ENCODE measurements at regions not wholly inside any gene's neighbourhood (a gene's known extent, or its start where the extent isn't known, plus 50 kb on each side); places are given as distances from the start of the nearest gene placed in this dataset.
"Not testable (repeated sequence)": the region's sequence is repeated elsewhere in the genome, so short reads cannot be mapped to it uniquely, and the experiment has no call there.

DNA sequence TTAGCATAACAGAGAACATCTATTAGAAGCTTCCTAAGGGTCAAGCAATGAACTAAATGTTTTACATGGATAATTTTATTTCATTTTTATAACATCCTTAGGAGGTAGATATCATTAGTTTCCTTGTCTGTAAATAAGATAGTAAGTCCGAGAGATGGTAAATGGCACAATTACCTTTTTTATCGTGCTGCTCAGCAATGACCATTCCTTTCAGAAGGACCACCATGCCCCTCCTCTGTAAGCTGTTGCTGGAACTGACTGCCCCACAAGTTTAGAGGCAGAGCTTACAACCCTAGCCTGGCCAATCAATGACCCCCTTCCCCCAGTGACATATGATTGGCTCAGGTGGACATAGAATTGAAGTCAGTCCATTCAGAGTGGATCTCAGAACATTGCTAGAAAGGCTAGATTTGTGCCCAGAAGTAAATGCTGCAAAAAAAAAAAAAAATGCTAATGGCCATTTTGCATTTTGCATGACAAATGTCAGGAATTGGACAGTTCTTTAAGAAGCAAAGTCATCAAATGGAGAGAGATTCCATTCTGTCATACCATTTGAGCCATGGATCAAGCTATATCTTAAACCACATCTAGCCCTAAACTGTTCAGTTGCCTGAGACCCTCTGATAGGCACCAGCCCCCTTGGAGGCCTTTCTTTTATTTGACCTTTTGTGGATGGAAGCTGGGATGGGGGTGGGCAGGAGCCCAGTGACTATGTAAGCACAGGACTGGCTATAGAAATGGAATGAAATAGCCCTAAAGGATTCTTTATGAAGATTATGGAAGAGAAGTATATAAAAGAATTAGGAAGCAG, 668.3 kb downstream of the UQCRFS1 start:
- no peak for DNase-seq

DNA sequence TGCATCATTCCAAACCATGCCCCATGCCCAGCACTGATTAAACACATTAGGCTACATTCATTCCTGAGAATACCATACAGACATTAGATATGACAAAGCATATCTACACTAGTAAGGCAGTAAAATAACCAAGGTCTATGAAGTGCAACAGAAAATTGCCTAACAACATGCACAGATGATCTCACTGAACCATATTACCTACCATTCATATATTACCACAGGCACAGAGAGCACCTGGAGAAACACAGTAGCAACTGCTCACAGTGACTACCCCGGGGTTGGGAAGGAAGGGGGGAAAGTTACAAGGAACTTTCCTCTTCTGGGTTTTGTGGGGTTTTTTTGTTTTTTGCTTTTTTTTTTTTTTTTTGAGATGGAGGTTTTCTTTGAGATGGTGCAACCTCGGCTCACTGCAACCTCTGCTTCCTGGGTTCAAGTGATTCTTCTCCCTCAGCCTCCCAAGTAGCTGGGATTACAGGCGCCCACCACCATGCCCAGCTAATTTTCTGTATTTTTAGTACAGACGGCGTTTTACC, 669.6 kb downstream of the UQCRFS1 start:
- DNase-seq = no peak

GRCh38 chr19:28542394-28543243, 670.3 kb downstream of the UQCRFS1 start:
- DNase-seq = no peak

DNA sequence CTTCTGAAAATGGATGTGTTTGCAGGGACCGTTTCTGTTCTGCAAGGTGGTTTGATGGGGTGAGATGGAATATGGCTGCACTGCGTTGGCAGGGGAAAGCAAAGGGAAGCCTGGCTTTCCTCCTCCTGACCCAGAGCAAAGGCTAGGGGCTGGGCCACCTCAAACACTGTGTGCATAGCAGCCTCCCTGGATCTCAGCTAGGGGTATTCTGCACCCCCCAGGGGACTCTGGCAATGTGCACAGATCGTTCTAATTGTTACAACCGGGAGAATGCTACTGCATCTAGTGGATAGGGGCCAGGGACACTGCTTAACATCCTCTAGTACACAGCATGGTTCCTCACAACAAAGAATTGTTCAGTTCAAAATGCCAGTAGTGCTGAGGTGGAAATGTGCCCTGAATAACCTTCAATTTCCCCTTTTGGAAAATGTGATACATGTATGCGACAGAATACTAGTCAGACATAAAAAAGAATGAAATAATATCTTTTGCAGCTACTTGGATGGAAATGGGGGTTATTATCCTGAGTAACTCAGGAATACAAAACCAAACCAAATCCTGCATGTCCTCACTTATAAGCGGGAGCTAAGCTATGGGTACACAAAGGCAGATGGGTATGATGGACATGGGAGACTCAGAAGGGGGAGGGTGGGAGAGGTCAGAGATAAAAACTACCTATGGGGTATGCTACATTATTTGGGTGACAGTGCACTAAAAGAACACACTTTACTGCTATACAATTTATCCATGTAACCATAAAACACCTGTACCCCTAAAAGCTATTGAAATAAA, 671.2 kb downstream of the UQCRFS1 start:
- no peak for DNase-seq

DNA sequence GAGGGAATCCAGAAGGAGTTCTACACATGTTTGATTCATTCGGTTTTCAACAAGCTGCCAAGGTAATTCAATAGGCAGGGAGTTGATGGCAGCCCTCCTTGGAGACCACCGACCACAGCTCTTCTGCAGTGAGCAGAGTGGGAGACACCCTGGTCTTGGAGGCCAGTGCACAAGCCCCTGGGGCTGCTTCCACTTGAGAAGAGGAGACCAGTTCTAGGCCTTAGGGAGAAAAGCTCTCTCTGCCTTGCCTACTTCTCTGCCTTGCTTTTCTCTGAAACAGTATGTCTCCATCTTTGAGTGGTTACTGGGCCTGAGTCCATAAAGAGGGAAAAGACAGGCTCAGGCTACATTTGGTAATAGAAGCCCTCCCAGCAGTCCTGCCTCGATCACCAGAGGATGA, 671.9 kb downstream of the UQCRFS1 start:
- no peak for DNase-seq

- DNase-seq = not testable (repeated sequence)
Measured at GRCh38 chr19:28540385-28540784, 672.6 kb downstream of the UQCRFS1 start.

DNA sequence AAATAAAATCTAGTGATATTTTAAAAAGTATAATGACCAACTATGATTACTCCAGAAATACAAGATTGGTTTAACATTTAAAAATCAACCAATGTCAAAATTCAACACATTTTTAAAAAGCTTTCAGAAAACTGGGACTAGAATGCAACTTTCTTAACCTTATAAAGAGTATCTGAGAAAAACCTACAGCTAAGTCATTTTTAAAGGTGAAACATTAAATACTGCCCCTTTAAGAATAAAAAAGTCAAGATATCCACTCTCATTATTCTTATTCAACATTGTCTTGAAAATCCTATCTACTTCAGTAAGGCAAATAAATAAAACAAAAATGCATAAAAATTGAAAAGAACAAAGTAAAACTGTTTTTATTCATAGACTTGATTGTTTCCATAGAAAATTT, 673.2 kb downstream of the UQCRFS1 start:
- DNase-seq = no peak

GRCh38 chr19:28538579-28538978, 674.4 kb downstream of the UQCRFS1 start:
- not testable (repeated sequence) for DNase-seq

- no peak for DNase-seq
Measured at GRCh38 chr19:28537896-28538295, 675.1 kb downstream of the UQCRFS1 start.

DNA sequence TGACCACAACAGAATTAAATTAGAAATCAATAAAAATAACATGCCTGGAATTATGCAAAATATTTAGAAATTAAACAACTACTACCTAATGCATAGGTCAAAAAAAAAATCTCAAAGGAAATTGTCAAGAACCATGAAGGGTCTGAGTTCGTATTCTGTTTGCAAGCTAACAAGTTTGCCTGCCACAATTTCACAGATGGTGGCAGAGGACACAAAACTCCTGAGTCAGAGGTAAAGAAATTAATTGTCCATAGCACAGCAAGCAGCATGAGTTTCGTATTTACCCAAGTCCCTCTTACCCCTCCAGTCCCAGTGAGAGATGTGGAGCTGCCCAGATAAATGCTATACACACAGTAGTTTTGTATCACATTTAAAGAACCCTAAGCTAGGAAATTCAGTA, 675.9 kb downstream of the UQCRFS1 start:
- no peak for DNase-seq

- no peak for DNase-seq
Measured at GRCh38 chr19:28535352-28535775, 677.6 kb downstream of the UQCRFS1 start.

GRCh38 chr19:28534766-28535351, 678.1 kb downstream of the UQCRFS1 start:
- DNase-seq = no peak

DNA sequence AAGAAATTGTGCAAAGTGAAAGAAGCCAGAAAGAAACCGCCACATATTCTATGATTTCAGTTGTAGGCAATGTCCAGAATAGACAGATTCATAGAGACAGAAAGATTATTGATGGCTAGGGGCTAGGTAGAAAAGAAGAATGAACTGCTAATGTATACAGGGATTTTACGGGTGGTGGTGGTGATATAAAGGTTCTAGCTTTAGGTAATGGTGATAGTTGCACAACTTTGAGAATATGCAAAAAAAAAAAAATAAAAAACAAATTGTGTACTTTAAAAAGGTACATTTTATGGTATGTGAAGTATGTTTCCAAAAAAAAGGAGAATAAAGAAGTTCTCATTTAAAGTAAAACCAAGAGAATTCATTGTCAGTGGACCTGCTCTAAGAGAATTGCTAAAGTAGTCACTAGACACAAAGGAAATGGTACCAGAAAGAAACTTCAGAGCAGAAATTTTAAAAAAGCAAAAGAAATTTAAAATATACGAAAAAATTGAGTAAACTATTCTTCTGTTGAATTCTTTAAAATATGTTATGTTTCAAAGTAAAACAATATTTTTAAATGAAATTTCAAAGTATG, 680.1 kb downstream of the UQCRFS1 start:
- no peak for DNase-seq

- no peak for DNase-seq
Measured at GRCh38 chr19:28531979-28532378, 681.0 kb downstream of the UQCRFS1 start.

DNA sequence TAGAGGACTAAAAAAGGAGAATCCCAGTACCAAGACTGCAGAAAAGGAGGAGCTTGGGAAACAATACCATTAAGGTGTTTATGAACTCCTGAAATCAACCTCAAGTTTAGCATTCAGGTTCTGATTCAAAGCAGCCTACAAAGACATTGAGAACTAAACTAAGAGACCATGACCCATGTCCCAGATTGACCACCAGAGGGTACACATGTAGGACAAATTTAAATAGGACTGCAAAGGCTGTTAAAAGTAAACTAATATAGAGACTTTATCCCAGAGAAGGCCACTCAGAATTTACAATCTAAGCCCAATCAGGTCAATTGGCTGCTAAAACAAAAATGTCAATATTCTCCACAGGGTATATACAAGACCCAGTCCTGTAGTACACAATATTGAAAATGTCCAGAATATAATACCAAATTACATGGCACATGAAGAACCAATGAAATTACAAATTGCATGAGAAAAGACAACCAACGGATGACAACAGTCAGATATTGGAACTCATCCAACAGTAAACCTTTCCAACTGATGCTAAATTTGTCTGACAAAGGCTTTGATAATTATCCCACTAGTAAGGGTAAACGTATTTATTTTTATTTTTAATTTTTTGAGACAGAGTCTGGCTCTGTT, 682.4 kb downstream of the UQCRFS1 start:
- no peak for DNase-seq

DNA sequence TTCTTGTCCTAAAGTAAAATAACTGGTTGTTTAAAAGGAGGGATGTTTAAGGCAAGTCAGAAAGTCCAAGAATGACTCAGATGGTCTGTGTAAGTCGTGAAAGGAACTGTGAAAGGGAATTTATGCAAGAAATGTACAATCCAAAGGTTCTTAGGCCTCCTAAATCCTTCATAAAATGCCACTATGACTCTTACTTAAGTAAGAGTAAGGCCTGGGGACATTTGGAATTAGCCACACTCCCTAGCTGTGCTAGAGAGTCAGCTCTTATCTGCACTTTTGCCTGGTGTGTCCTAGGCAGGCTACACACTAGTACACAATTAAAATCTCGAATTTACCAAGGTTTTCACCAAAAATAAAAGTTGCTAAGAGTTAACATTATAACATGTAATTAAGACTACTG, 686.9 kb downstream of the UQCRFS1 start:
- no peak for DNase-seq

- no peak for DNase-seq
Measured at GRCh38 chr19:28523619-28524018, 689.3 kb downstream of the UQCRFS1 start.

DNA sequence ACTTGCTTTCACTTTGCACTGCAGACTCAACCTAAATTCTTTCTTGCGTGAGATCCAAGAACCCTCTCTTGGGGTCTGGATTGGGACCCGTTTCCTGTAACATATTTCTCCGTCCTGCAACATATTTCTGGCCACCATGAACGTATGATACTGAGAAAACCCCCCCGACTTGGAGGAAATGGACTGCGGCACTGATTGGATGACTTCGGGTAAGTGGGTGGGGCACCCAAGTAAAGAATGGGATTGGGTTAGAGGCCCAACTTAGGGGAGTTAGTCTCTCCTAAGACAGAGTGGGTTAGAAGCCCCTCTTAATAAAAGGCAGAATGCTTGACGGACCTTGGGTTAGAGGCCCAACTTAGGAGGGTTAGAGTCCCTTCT, 690.4 kb downstream of the UQCRFS1 start:
- no peak for DNase-seq

DNA sequence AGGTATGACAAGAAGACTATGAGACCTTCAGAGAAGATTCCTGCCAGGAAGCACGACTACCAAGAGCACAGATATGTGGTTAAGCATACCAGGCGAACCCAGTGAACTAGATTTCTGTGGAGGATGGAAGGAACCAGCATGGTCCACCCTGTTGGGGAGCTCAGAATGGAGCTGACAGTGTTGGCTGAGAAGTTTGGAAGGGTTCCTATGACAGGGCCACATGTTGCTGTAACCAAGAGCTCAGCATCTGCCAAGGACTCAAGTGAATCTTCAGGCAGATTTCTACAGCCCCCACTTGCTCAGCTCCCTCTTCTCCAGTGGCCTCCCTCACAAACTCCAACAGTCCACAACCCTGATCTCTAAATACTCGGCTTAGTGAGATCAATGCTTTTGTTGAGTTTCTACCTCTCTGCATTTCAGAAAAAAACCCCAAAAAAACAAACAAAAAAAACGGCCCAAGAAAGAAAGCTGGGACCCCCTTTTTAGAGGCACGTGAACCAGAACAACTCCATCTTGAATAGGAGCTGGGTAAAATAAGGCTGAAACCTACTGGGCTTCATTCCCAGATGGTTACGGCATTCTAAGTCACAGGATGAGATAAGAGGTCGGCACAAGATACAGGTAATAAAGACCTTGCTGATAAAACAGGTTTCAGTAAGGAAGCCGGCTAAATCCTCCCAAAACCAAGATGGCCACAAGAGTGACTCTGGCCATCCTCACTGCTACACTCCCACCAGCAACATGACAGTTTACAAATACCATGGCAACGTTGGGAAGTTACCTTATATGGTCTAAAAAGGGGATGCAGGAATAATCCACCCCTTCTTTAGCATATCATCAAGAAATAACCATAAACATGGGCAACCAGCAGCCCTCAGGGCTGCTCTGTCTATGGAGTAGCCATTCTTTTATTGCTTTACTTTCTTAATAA, 691.1 kb downstream of the UQCRFS1 start:
- no peak for DNase-seq

DNA sequence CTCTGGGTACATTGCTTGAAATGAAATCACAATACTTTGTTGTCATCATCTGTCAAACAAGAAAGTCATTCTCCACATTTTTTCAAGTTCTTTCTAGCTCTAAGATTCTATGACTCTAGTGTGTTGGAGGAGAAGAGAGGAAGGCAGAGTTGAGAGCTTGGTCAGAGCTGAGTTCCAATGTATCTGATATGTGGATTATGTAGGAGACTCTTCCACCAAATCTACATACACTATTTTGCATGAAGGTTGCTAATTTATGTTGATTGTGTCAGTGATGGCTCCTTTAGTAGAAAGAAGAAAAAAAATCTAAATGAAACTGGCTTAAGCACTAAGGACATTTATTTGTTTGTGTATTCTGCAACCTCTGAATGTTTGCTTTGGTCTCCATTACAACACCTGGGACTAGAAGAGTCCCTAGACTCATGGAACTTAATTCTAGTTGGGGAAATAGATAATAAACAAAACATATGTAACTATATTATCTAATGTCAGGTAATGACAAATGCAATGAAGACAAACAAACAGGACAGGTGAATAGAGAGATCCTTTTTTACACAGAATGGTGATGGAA, 691.9 kb downstream of the UQCRFS1 start:
- no peak for DNase-seq

All from AML-193 (cell line).